ELR (cell line): ENCODE measurements at regions not wholly inside any gene's neighbourhood (a gene's known extent, or its start where the extent isn't known, plus 50 kb on each side); places are given as distances from the start of the nearest gene placed in this dataset.

Experiments
- DNase-seq: peaks from one replicate; pipeline ENCODE4 v3.0.0-alpha.2; 2015; ENCODE audit warnings: low read depth

DNA sequence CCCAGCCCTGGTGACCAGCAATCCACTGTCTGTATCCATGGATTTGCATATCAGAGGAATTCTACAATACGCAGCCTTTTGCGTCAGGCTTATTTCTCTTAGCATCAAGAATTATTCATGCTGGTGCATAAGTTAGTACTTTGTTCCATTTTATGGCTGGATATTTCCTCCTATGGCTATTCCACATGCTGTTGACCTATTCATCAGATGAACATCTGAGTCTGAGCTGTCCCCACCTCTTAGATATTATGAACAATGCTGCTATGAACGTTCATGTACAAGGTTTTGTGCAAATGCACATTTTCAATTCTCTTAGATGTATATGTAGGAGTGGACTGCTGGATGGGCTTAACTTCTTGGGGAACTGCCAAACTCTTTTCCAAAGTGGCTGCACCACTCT, 79.0 kb upstream of the CST7 start:
- DNase-seq: no peak

DNA sequence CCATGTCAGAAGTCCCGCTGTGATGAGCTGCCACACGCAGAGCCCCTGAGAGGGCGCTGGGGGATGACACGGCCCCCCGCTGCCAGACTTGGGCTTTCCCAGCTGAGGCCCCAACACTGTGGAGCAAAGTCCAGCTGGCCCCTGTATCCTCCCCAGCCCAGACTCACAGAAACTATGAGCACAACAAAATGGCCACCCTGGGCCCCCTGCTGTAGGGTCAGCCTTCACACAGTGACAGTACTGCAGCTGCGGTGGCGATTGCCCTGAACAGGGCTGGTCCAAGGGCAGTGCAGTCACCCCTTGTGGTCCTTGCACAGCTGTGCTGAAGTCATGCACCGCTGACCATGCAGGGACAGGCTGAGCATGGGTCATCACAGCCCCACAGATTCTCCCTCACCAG, 78.2 kb upstream of the CST7 start:
- DNase-seq: no peak

DNA sequence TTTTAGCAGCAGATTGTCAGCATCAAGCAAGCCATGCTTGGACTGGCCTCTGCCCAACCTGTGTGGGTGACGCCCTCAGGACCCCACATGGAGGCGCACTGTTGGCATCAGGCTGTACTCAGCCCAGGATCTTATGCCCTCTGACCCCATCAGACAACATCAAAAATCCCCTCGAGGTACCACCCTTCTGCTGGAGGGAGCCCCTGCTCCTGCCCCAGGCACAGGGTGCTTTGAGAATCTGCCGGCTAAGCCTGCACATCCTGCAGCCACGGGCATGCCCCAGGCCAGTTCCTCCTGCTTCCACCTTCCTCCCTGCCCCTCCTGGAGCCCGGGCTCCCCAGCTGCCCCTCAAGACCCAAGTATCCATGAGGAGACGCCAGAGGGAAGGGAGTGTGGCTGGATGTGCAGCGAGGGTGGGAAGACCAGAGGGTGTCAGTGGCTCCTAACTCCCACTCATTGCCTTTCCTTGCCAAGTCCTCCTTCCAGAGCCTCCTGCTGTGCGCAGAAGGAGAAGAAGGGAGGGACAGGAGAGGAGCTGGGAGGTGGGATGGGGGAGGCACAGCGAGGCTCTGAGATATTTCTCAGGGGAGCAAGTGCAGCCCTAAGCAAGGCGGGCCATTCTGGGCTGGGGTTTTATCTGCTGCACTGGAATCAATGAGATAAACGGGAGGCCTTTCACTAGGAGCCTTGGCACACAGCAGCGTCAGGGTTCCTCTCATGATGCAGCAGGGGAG, 77.4 kb upstream of the CST7 start:
- DNase-seq: no peak

DNA sequence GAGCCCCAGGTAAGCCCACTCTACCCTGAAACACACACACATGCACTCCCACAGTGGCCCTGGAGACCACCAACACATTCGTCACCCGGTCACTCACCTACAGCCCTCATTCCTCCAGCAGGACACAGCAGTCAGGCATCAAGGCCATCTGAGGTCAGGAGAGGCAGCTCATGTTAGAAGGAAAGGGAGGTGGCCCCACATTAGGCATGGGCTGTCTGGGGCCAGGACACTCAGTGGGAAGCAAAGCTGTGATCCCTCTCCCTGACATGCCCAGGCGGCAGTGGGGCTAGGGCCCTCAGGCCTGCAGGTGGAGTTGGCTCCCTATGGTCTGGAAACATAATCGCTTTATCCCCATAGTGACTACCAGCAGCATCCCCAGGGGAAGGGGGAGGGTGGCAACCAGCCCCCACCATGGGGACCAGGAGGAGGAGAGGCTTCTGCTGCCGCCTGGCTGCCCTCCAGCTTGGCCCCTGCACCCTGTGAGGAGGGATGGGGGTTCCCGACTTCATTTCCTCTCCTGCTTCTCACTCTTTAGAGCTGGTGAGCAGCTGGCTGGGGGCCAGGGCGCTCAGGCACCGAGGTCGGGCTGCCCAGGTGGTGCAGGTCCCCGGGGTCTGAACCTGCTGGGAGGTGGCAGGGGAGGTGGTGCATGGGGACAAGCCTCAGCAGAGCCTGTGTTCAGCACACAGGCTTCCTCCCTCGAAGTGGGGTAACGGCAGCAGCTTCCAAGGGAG, 76.6 kb upstream of the CST7 start:
- DNase-seq: no peak

DNA sequence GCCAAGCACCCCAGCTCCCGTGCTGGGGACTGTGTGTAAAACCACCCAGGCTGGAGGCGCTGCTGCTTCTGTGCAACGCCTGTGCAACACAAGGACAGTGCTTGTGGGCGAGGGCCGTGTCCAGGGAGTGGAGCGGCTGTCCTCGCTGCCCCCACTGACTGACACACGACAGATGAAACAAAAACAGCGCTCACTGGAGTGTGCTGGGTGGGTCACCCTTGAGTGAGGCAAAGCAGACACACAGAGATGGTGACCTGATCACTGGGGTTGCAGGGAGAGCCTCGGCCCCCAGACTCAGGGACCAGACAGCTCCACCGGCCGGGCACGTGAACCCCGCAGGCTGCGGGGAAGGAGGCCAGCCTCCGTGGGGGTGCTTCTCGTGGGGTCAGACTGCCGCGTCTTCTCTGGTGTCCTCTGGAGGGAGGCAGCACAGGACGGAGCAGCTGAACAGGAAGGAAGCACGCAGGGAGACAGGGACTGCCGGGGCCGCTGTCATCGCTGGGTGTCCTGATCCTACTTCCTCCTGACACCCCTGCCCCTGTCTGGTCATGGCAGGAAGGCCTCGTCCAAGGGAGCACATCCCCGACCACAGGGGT, 75.9 kb upstream of the CST7 start:
- no peak for DNase-seq

DNA sequence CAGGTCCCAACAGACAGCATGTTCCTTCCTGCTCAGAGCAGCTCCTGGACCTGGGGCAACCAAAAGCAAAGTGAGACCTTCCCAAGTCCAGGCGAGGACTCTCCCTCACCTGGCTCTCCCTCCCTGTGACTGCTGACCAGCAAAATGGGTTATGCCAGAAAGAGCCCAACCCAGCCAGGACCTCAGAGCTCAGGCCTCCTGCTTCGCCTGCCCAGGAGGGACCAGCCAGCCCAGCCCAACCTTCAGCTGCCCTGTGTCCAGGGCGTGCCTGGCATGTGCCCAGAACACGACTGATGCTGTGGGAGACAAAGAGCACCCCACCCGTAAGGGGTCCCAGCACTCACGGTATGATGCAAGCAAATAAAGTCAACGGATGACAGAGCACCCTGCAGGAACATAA, 74.0 kb upstream of the CST7 start:
- DNase-seq: no peak

DNA sequence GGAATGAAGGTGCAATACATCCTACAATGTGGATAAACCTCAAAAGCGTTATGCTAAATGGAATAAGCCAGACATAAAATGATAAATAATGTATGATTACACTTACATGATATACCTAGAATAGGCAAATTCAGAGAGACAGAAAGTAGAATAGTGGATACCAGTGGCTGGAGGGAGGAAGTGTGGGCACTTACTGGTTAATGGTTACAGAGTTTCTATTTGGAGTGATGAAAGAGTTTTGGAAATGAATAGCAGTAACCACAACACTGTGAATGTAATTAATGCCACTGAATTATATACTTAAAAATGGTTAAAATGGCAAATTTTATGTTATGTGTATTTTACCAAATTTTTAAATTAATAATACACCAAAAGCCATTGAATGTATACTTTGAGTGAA, 71.4 kb upstream of the CST7 start:
- no peak for DNase-seq

DNA sequence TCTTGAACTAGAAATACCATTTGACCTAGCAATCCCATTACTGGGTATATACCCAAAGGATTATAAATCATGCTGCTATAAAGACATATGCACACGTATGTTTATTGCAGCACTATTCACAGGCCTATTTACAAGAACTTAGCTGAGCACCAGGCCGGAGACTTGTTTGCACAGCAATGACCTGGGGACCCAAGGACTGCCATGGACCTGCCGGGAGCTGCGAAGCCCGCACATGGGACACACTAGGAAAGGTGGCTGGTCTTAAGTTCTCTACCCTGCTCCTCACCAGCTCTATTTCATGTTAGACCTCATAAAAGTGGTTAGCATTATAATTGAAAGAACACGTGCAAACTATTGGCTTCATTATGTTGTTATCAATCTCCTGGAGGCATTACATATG, 70.4 kb upstream of the CST7 start:
- DNase-seq: no peak

DNA sequence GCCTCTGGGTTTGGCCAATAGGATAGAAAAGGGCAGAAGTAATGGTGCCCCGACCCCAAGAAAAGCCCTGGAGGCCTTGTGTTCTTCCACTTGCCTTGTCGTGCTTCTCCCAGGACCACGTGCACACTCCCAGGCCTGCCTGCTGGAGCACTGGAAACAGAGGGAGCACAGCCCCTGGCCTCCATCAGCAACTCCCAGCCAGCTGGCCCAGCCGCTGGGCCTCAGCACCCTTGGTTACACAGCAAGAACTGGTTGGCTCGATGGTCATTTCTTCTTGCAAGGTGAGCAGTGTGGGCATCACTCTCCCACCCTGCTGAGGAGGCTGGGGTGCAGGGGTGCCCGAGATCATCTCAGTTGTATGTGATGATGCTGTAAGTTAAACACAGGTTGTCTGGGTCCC, 69.2 kb upstream of the CST7 start:
- no peak for DNase-seq

DNA sequence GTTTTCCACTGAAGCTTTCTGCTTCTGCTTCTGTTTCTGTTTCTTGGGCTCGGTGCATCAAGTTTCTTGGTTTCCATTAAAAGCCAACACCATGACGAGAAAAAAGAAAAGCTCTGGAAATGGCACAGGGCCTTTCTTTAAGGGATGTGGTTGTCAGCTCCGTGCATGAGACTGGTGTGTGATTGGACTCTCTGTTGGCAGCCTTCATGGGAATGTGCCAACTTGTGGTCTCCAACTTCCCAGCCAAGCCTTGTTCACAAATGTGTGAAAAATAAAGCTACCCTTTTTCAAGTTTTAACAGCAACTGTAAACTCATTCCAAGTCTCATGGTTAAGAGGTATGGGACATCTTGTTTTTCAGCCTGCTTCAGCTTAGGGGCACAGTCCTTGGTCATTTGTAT, 68.7 kb upstream of the CST7 start:
- DNase-seq: no peak

DNA sequence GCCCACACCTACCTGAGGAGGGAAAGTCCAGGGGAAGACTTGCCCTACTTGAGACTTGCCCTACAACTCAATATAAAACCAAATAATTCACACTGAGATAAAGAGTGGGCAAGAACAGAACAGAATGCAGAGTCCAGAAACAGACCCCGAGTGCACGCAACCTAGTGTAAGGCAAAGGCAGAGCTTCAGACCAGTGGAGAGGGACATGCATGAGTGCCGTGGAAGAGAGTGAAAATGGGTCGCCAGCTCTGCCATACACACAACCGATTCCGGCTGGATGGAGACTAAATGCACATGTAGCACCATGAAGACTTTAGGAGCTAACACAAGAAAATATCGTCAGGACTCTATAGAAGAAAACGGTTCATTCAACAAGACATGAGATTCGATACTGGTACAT, 58.8 kb upstream of the CST7 start:
- DNase-seq: no peak

DNA sequence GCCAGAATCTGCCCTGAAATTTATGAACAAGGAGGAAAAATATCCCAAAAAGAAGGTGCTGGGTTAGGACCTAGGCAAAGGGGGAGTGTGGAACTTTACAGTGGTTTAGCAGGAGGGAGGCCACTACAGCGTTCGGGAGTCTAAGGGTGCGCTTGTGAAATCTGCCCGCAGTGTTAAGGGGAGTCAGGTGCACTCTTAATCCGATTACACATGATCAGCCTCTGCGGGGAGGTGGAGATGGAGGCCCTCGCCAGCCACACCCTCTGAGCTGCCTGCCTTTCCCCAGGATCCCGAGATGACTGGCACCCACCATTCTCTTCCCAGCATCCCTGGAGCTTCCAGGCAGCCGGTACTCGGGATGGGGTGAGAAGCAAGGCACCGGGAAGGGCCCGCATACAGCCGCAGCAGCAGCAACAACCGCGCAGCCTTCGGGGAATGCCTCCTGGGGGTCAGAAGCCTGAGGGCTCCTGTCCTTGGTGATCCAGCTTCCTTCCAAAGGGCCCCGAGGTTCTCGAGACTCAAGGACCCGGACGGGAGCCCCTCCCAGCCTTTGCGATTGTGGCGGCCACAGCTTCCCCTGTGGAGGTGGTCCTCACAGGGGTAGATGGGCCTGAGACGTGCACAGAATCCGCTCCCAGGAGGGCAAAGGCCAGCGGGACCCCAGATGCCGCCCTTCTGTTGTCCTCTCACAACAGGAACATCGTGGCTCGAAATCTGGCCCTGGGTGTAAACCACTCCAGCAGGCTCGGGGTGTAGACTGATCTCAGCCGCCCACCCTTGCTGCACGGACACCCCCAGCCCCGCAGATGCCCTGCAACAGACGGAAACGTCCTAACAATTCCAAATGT, 57.3 kb upstream of the CST7 start:
- DNase-seq: no peak

DNA sequence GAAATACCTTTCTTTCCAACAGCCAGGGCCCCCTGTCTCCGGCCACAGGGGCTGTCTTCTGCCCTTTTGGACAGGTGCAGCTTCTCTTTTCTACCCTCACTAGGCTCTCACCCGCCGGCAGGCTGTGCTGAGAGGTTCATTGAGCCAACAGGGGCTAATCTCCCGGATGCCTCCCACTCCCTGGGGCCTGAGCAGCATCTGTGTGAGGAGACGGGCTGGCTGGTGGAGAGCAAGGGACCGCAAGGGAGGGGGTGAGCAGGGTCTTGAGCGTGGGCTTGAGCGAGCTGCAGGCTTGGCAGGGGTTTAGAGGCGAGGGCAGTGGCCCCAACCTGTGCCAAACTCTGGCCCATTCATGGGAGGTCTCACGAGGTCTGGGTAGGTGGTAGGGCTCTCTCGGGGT, 56.5 kb upstream of the CST7 start:
- no peak for DNase-seq

DNA sequence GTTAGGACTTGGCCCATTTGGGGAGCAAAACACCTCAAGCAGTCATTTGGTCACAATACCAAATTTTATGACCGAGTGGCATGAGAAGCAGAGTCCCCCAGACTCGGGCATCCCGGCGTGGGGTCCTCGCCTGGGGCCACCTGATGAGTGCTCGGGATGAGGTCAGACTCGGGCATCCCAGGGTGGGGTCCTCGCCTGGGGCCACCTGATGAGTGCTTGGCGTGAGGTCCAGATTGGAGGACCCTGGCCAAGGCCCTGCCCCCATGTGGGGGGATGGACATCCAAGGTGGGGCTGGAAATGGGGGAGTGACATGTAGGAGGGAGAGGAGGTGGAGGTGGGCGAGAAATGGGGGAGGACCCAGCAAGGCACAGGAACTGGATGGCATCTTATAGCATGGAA, 56.1 kb upstream of the CST7 start:
- no peak for DNase-seq

DNA sequence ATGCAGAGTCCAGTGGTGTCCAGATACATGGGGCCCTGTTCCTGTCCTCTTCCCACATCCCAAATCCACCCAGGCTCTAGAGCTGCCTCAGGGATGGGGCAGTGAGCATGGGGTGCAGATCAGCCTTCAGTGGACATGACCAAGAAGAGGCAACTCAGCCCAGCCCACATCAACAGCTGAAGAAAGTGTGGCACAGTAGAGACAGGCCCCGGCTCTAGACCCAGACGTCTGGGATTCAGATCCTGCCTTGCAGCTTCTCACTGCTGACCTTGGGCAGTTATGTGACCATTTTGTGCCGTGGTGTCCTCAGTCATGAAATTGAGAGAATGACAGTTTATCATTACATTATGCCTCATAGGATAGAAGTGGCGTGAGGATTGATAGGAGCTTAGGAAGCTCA, 54.6 kb upstream of the CST7 start:
- no peak for DNase-seq

DNA sequence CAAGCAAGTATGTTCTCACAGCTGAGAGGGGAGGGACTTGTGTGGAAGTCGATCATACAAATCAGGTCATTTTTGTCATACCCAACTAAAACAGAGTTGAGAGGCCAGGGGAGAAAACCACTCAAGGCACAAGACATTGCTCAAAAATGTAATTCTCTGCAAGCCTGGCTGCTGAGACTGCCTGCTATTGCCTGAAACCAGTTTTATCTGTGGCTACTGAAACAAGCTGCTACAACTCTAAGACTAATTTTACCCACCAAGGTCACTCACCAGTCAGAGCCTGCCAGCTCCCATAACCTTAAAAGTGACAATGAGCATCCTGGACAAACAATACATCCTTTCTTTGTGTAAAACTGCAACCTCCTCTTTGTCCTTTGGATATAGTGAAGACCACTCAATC, 54.1 kb upstream of the CST7 start:
- no peak for DNase-seq

DNA sequence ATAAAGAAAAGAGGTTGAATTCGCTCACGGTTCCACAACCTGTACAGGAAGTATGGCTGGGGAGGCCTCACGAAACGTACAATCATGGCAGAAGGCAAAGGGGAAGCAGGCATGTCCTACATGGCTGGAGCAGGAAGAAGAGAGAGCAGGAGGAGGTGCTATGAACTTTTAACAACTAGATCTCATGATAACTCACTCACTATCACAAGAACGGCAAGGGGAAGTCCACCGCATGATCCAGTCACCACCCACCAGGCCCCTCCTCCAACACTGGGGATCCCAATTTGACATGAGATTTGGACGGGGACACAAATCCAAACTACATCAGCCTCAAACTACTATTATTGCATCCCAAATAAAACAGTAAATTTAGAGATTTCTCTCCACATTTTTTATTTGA, 53.6 kb upstream of the CST7 start:
- DNase-seq: no peak

DNA sequence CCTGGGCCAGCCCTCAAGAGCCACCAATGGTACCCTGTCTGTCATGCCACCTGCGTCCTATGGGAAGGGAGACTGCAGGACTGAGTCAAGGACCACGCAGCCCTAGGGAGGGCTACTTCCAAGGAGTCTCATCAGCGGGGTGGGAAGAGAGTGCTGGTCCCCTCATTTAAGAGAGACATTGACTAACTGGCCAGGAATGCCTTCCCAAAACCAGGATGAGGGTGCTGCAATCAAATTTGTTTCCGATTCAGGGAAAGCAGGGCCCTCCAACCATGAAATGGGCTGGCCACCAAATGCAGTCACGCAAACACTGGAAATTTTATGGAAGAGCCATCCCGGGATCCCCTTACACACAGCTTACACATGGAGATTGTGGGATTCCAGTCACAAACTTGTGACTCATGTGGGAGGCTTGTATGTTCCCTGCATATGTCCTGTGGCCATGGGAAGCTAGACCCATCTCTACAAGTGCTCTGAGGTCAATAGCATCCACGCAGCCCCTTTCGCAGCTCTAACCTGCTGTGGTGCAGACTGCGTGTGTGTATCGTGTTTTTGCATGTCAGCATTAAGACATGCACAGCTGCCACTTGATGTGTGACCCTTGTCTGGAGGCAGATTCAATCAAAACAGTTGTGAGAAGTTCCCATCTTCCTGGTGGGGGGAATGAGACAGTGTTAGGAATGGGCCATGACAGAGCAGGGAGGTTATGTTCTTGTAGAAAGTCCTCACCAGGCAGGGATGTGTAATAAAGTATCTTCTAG, 53.0 kb upstream of the CST7 start:
- no peak for DNase-seq

DNA sequence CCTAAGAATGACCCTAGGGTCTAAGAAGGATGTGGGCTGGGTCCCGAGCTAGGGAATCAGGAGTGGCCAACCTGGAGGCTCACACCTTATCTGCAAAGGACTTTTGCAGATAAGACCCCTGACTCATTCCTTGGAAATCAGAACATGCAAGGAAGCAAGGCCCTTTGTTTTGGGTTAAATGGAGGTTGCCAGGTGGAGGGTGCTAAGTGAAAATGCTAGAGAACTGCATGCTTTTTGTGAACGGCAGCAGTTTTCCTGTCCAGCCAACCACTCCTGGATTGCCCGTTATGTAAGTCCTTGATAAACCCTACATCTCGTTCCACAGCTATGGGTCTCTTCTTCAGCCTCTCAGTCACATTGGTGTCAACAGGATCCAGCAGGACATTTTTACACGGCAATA, 52.1 kb upstream of the CST7 start:
- DNase-seq: no peak

DNA sequence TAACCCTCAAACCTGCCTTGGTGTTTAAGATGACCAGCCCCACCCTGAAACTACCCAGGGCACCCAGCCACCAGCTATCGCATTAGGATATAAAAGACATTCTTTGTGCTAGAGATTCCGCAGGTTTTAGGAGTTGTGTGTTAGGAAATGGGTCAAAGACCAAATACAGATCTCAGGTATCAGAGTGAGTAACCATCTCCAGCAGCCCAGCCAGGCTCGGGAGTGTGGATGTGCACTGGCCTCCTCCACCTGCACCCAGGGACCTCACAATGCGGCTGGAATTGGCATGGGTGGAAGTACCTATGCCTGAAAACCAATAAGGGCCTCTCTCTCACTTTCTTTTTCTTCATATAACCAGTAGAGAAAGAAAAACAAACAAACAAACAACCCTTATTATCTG, 51.1 kb upstream of the CST7 start:
- DNase-seq: no peak

DNA sequence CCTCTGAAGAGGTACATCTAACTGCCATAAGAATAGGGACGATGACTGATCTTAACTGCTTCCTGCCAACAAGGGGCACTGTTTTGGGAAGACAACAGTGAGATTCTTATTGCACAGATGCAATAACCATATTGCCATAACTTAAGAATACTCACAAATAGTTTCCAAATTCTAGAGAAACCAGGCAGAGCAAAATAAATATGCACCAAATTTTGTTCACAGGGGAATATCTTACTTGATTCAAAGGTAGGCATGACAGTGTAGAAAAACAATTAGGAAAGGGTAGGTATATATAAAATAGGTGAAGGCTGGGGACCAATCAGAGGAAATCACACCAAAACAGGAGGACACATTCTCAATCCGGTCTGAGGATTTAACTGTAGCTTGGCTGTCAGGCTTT, 49.9 kb upstream of the CST7 start:
- DNase-seq: no peak
